Large intestine (tissue), 3 donors: ENCODE measurements at regions not wholly inside any gene's neighbourhood (a gene's known extent, or its start where the extent isn't known, plus 50 kb on each side); places are given as distances from the start of the nearest gene placed in this dataset.

Source experiments
- DNase-seq, 2 donors: peaks; one replicate each; pipeline versions ENCODE4 v3.0.0 to v3.0.0-alpha.2; 2013
- H3K27ac ChIP-seq: one replicate; pipeline ENCODE4 v1.5.1; 2013; ENCODE audit warnings: low read length
- H3K27me3 ChIP-seq: 2 replicates; pipeline ENCODE4 v1.6.1; 2013; ENCODE audit warnings: low read length; ENCODE audit not compliant: control insufficient read depth, insufficient read depth
- H3K36me3 ChIP-seq: 2 replicates; pipeline ENCODE4 v1.6.1; 2013; ENCODE audit warnings: low read length; ENCODE audit not compliant: control insufficient read depth, insufficient read depth
- H3K4me1 ChIP-seq: one replicate; pipeline ENCODE4 v1.6.1; 2013; ENCODE audit warnings: low read length; ENCODE audit not compliant: control insufficient read depth, insufficient read depth
- H3K4me3 ChIP-seq: one replicate; pipeline ENCODE4 v1.5.1; 2013; ENCODE audit warnings: low read length
- H3K9me3 ChIP-seq: one replicate; pipeline ENCODE4 v1.6.1; 2013; ENCODE audit warnings: mild to moderate bottlenecking, low read depth, low read length, moderate library complexity; ENCODE audit not compliant: control insufficient read depth
- WGBS: methylation state at CpG from one replicate; pipeline ENCODE4 v1.1.5; 2013; ENCODE audit warnings: low lambda C conversion rate; ENCODE audit not compliant: insufficient coverage; 5-methylcytosine and 5-hydroxymethylcytosine counted together

DNA sequence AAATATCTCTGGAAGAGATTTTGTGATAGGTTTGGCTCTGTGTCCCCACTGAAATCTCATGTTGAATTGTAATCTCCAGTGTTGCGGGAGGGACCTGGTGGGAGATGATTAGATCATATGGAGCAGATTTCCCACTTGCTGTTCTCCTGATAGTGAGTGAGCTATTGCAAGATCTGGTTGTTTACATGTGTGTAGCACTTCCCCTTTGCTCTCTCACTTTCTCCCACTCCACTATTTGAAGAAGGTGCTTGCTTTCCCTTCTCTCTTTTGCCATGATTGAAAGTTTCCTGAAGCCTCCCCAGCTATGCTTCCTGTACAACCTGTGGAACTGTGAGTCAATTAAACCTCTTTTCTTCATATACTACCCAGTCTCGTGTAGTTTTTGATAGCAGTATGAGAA is 97.0 kb upstream of the FN1 start:
- WGBS: 83% methylated on average over 1 of the region's 2 CpGs
- H3K4me1 ChIP-seq: no peaks in the 10 kb centered on the region
- no peak overlapping the region for H3K4me3 ChIP-seq
- H3K36me3 ChIP-seq: no peaks in the 10 kb centered on the region
- H3K9me3 ChIP-seq: peaks cover 2% of the 10 kb centered on the region
- H3K27me3 ChIP-seq: no peaks in the 10 kb centered on the region
- no peak for DNase-seq
- no peak overlapping the region for H3K27ac ChIP-seq

GRCh38 chr2:215531284-215531683 is 95.4 kb upstream of the FN1 start:
- Histone ChIP-seq H3K36me3 (no peaks in the 10 kb centered on the region), H3K4me3 (no peak overlapping the region), H3K27ac (no peak overlapping the region), H3K27me3 (no peaks in the 10 kb centered on the region), H3K9me3 (peaks cover 2% of the 10 kb centered on the region), H3K4me1 (no peaks in the 10 kb centered on the region)
- WGBS: 18% methylated on average over 4 of the region's 5 CpGs
- no peak for DNase-seq

GRCh38 chr2:215530191-215530968 is 94.5 kb upstream of the FN1 start:
- no peak overlapping the region for H3K4me3 ChIP-seq
- WGBS: 93% methylated on average over 2 of the region's 4 CpGs
- H3K27me3 ChIP-seq: no peaks in the 10 kb centered on the region
- no peak for DNase-seq
- H3K9me3 ChIP-seq: peaks cover 2% of the 10 kb centered on the region
- no peaks in the 10 kb centered on the region for H3K4me1 ChIP-seq
- no peak overlapping the region for H3K27ac ChIP-seq
- H3K36me3 ChIP-seq: no peaks in the 10 kb centered on the region

DNA sequence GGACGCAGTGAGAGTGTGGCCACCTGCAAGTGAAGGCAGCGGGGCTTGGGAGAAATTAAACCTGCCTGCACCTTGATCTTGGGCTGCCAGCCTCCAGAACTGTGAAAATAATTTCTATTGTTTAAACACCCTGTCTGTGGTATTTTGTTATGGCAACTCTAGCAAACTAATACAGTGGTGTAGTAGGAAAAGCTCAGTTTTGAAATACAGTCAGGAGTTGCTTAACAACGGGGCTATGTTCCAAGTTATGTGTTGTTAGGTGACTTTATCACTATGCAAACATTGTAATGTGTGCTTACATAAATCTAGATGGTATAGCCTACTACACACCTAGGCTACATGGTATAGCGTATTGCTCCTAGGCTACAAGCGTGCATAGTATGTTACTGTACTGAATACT is 93.4 kb upstream of the FN1 start:
- no peaks in the 10 kb centered on the region for H3K36me3 ChIP-seq
- WGBS: 100% methylated on average over 1 of the region's 5 CpGs
- peak in 1 of 2 donors; percentile 28 for DNase-seq
- H3K9me3 ChIP-seq: peaks cover 2% of the 10 kb centered on the region
- no peaks in the 10 kb centered on the region for H3K4me1 ChIP-seq
- no peak overlapping the region for H3K27ac ChIP-seq
- no peaks in the 10 kb centered on the region for H3K27me3 ChIP-seq
- H3K4me3 ChIP-seq: no peak overlapping the region

DNA sequence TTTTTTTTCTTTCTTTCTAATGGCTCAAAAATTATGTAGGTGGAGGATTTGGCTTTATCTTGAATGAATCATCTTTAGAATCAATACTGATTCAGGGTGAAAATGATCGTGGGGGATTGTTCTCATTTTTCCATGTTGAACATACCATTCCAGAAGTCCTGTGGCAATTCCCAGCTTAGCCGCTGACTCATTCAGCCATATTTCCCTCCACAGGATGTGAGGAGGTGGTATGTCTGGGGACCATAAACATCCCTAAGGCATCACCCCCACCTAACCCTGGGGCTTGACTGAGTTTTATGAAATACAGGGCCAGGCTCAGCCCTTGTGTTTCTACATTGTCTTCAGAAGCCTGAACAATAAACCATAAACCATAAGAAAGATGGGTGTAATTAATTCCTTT is 92.7 kb upstream of the FN1 start:
- 100% methylated on average over 1 of the region's 2 CpGs for whole genome bisulfite sequencing
- no peaks in the 10 kb centered on the region for H3K9me3 ChIP-seq

DNA sequence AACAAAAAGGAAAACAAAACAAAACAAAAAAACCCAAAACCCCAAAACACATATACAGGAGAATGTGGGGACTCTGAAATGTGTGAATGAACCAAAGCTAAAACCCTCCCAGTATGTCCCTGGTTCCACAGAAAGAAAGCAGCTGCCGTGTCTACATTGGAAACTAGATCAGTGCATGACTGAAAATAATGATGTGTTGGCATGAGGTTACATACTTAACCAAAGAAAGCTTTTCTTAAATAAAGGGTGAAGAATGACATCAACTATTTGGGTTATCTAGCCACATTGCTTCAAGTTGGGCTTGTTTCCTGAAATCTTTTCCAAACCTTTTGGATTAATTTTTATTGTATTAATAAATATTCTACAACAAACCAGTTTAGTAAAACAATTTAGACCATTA is 91.9 kb upstream of the FN1 start:
- no peaks in the 10 kb centered on the region for H3K36me3 ChIP-seq
- no peaks in the 10 kb centered on the region for H3K4me1 ChIP-seq
- H3K27me3 ChIP-seq: no peaks in the 10 kb centered on the region
- no peak overlapping the region for H3K27ac ChIP-seq
- DNase-seq: no peak
- H3K4me3 ChIP-seq: no peak overlapping the region
- no CpG with 5 or more reads among the region's 1 CpG for WGBS
- H3K9me3 ChIP-seq: no peaks in the 10 kb centered on the region

More for the DNA sequence above, 92.7 kb upstream of the FN1 start:
- H3K4me1 ChIP-seq: no peaks in the 10 kb centered on the region
- H3K27ac ChIP-seq: no peak overlapping the region
- no peak for DNase-seq
- no peaks in the 10 kb centered on the region for H3K27me3 ChIP-seq
- H3K36me3 ChIP-seq: no peaks in the 10 kb centered on the region
- H3K4me3 ChIP-seq: no peak overlapping the region

DNA sequence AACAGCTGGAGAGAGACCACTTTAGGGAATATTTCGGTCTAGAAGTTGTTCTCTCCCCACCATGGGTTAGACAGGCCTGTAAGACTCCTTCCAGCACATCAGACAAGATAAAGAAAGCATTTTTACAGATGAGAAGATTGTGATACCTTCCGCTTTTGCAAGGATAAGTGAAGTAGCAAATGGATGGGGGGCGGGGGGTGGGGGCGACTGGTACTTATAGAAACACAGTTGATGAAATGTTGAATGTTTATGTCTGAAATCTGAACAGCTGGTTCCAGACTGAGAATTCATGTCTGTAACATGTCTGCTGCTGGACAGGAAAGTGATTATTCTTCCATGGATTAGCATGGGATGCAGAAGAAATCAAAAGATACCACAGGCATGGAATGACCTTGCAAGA is 90.5 kb upstream of the FN1 start:
- H3K36me3 ChIP-seq: no peaks in the 10 kb centered on the region

GRCh38 chr2:215522237-215522636 is 86.4 kb upstream of the FN1 start:
- Histone ChIP-seq H3K36me3 (no peaks in the 10 kb centered on the region), H3K9me3 (no peaks in the 10 kb centered on the region), H3K27ac (no peak overlapping the region), H3K4me1 (no peaks in the 10 kb centered on the region), H3K27me3 (no peaks in the 10 kb centered on the region), H3K4me3 (no peak overlapping the region)
- whole genome bisulfite sequencing: no CpG with 5 or more reads among the region's 1 CpG
- no peak for DNase-seq

More for the DNA sequence above, 90.5 kb upstream of the FN1 start:
- Histone ChIP-seq H3K4me1 (no peaks in the 10 kb centered on the region), H3K4me3 (no peak overlapping the region), H3K9me3 (no peaks in the 10 kb centered on the region), H3K27ac (no peak overlapping the region), H3K27me3 (no peaks in the 10 kb centered on the region)
- no peak for DNase-seq
- WGBS: no CpG with 5 or more reads among the region's 4 CpGs

DNA sequence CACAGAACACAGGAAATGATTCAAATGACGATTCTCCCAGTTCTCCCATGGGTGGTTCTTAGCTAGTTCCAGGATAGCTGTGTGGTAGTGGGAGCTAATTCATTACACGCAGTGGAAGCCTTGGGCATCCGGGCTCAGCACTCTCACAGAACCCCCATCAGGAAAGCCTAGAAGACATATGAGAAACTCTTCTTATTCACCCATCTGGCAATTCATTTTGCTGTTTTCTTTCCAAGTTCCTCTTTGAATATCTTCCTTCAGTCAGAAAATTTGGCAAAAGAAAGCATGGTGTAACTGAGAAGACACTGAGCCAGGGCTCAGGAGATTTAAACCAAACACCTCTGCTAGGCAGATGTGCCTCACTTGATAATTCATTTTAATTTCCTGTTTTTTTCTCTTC is 85.2 kb upstream of the FN1 start:
- H3K4me1 ChIP-seq: no peaks in the 10 kb centered on the region
- no peaks in the 10 kb centered on the region for H3K36me3 ChIP-seq
- H3K27me3 ChIP-seq: no peaks in the 10 kb centered on the region
- H3K4me3 ChIP-seq: no peak overlapping the region
- no peak for DNase-seq
- no peak overlapping the region for H3K27ac ChIP-seq
- no CpG with 5 or more reads among the region's 3 CpGs for WGBS
- H3K9me3 ChIP-seq: no peaks in the 10 kb centered on the region

- no peaks in the 10 kb centered on the region for H3K36me3 ChIP-seq
- H3K4me1 ChIP-seq: no peaks in the 10 kb centered on the region
- no peaks in the 10 kb centered on the region for H3K9me3 ChIP-seq
- no peaks in the 10 kb centered on the region for H3K27me3 ChIP-seq
- WGBS: no CpG with 5 or more reads among the region's 2 CpGs
- H3K27ac ChIP-seq: no peak overlapping the region
- no peak for DNase-seq
- H3K4me3 ChIP-seq: no peak overlapping the region
Observed at GRCh38 chr2:215517391-215517790, 81.5 kb upstream of the FN1 start.

DNA sequence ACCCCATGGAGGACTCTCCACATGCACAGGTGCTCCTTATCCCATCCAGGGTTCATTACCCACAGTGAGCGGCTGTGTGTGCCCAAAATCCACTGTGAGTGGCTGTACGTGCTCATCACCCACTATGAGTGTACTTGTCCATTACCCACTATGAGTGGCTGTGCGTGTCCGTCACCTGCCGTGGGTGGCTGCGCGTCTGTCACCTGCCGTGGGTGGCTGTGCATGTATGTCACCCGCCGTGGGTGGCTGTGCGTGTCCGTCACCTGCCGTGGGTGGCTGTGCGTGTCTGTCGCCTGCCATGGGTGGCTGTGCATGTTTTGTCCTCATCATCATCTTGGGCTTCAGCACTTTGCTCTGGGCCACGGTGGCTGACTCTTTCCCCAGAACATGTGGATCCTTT is 78.6 kb upstream of the FN1 start:
- WGBS: no CpG with 5 or more reads among the region's 16 CpGs
- Histone ChIP-seq H3K36me3 (no peaks in the 10 kb centered on the region), H3K27me3 (no peaks in the 10 kb centered on the region), H3K4me1 (no peaks in the 10 kb centered on the region), H3K4me3 (no peak overlapping the region), H3K27ac (no peak overlapping the region), H3K9me3 (no peaks in the 10 kb centered on the region)
- no peak for DNase-seq
